Muscle layer of duodenum (tissue), 2 donors: ENCODE measurements at regions not wholly inside any gene's neighbourhood (a gene's known extent, or its start where the extent isn't known, plus 50 kb on each side); places are given as distances from the start of the nearest gene placed in this dataset.
A peak's percentile ranks its signal among the peaks of the same experiment; 100 is the strongest.

Experiments
- H3K27ac ChIP-seq: one replicate; pipeline ENCODE4 v1.7.0; 2013; ENCODE audit warnings: mild to moderate bottlenecking, low read length
- H3K27me3 ChIP-seq: one replicate; pipeline ENCODE4 v1.7.0; 2013; ENCODE audit warnings: low read depth, mild to moderate bottlenecking, control low read depth, low read length
- H3K36me3 ChIP-seq, 2 donors: one replicate each; pipeline ENCODE4 v1.7.0; 2013; ENCODE audit warnings: low read length in 2 of 2, control low read depth in 1 of 2, mild to moderate bottlenecking in 1 of 2; ENCODE audit not compliant: insufficient read depth in 2 of 2, control insufficient read depth in 1 of 2
- H3K4me1 ChIP-seq, 2 donors: one replicate each; pipeline ENCODE4 v1.7.0; 2013; ENCODE audit warnings: low read length in 2 of 2, mild to moderate bottlenecking in 2 of 2, control low read depth in 1 of 2, moderate library complexity in 1 of 2; ENCODE audit not compliant: insufficient read depth in 2 of 2, control insufficient read depth in 1 of 2
- H3K4me3 ChIP-seq, 2 donors: one replicate each; pipeline ENCODE4 v1.7.0; 2013; ENCODE audit warnings: low read length in 2 of 2, low read depth in 1 of 2, mild to moderate bottlenecking in 1 of 2
- H3K9me3 ChIP-seq, 2 donors: one replicate each; pipeline ENCODE4 v1.7.0; 2013; ENCODE audit warnings: low read length in 2 of 2, control low read depth in 1 of 2, mild to moderate bottlenecking in 1 of 2; ENCODE audit not compliant: control insufficient read depth in 1 of 2
- donor health status: healthy.

- Histone ChIP-seq H3K27me3 (no peaks in the 10 kb centered on the region), H3K27ac (no peak overlapping the region), H3K9me3 (peaks cover 3 to 5% of the 10 kb centered on the region in 2 donors), H3K36me3 (no peaks in the 10 kb centered on the region), H3K4me3 (peak overlapping the region; percentile 11 to 24), H3K4me1 (peaks cover 0 to 21% of the 10 kb centered on the region in 2 donors)
Measured at GRCh38 chr12:65602610-65603295, 221.5 kb upstream of the HMGA2 start.

- Histone ChIP-seq H3K27me3 (no peaks in the 10 kb centered on the region), H3K4me3 (peak overlapping the region in 1 of 2 donors; percentile 24), H3K9me3 (peaks cover 5 to 7% of the 10 kb centered on the region in 2 donors), H3K36me3 (no peaks in the 10 kb centered on the region), H3K4me1 (peaks cover 0 to 21% of the 10 kb centered on the region in 2 donors), H3K27ac (no peak overlapping the region)
Measured at GRCh38 chr12:65603438-65604351, 220.6 kb upstream of the HMGA2 start.

- no peaks in the 10 kb centered on the region for H3K27me3 ChIP-seq
- H3K4me3 ChIP-seq, result no peak overlapping the region
- H3K27ac ChIP-seq, result no peak overlapping the region
- H3K4me1 ChIP-seq, result peaks cover 0 to 21% of the 10 kb centered on the region in 2 donors
- H3K36me3 ChIP-seq, result no peaks in the 10 kb centered on the region
- H3K9me3 ChIP-seq, result peaks cover 5 to 7% of the 10 kb centered on the region in 2 donors
Measured at GRCh38 chr12:65605019-65605418, 219.3 kb upstream of the HMGA2 start.

GRCh38 chr12:65606008-65606766 is 218.1 kb upstream of the HMGA2 start:
- Histone ChIP-seq H3K4me3 (no peak overlapping the region), H3K27me3 (no peaks in the 10 kb centered on the region), H3K4me1 (peaks cover 0 to 21% of the 10 kb centered on the region in 2 donors), H3K36me3 (no peaks in the 10 kb centered on the region), H3K9me3 (peaks cover 5 to 7% of the 10 kb centered on the region in 2 donors), H3K27ac (no peak overlapping the region)

- no peak overlapping the region for H3K27ac ChIP-seq
Measured at GRCh38 chr12:65607401-65607841, 216.9 kb upstream of the HMGA2 start.

GRCh38 chr12:65608319-65608916 is 215.9 kb upstream of the HMGA2 start:
- H3K27me3 ChIP-seq, result no peaks in the 10 kb centered on the region
- H3K4me1 ChIP-seq, result peaks cover 0 to 7% of the 10 kb centered on the region in 2 donors
- H3K36me3 ChIP-seq, result no peaks in the 10 kb centered on the region
- no peak overlapping the region for H3K27ac ChIP-seq
- H3K4me3 ChIP-seq, result no peak overlapping the region
- H3K9me3 ChIP-seq, result peaks cover 5 to 7% of the 10 kb centered on the region in 2 donors

More at GRCh38 chr12:65607401-65607841, 216.9 kb upstream of the HMGA2 start:
- H3K36me3 ChIP-seq, result no peaks in the 10 kb centered on the region
- H3K27me3 ChIP-seq, result no peaks in the 10 kb centered on the region
- peaks cover 5 to 7% of the 10 kb centered on the region in 2 donors for H3K9me3 ChIP-seq
- H3K4me3 ChIP-seq, result no peak overlapping the region
- H3K4me1 ChIP-seq, result peaks cover 0 to 16% of the 10 kb centered on the region in 2 donors

GRCh38 chr12:65609359-65609771 is 214.9 kb upstream of the HMGA2 start:
- H3K27me3 ChIP-seq, result no peaks in the 10 kb centered on the region
- H3K27ac ChIP-seq, result no peak overlapping the region
- H3K4me1 ChIP-seq, result no peaks in the 10 kb centered on the region
- peaks cover 5 to 7% of the 10 kb centered on the region in 2 donors for H3K9me3 ChIP-seq
- no peak overlapping the region for H3K4me3 ChIP-seq
- H3K36me3 ChIP-seq, result no peaks in the 10 kb centered on the region

GRCh38 chr12:65611396-65611795 is 212.9 kb upstream of the HMGA2 start:
- Histone ChIP-seq H3K4me1 (no peaks in the 10 kb centered on the region), H3K36me3 (no peaks in the 10 kb centered on the region), H3K27ac (no peak overlapping the region), H3K9me3 (peaks cover 5 to 7% of the 10 kb centered on the region in 2 donors), H3K4me3 (no peak overlapping the region), H3K27me3 (no peaks in the 10 kb centered on the region)

GRCh38 chr12:65612440-65612839 is 211.8 kb upstream of the HMGA2 start:
- Histone ChIP-seq H3K36me3 (no peaks in the 10 kb centered on the region), H3K4me3 (no peak overlapping the region), H3K27ac (no peak overlapping the region), H3K4me1 (no peaks in the 10 kb centered on the region), H3K9me3 (peaks cover 5% of the 10 kb centered on the region in 2 donors), H3K27me3 (no peaks in the 10 kb centered on the region)

- H3K4me3 ChIP-seq, result no peak overlapping the region
- no peaks in the 10 kb centered on the region for H3K27me3 ChIP-seq
- H3K9me3 ChIP-seq, result no peaks in the 10 kb centered on the region
- no peaks in the 10 kb centered on the region for H3K4me1 ChIP-seq
- no peak overlapping the region for H3K27ac ChIP-seq
- no peaks in the 10 kb centered on the region for H3K36me3 ChIP-seq
Measured at GRCh38 chr12:65613692-65614091, 210.6 kb upstream of the HMGA2 start.
